GM12875 (cell line): ENCODE measurements at regions not wholly inside any gene's neighbourhood (a gene's known extent, or its start where the extent isn't known, plus 50 kb on each side); places are given as distances from the start of the nearest gene placed in this dataset.

Source experiments
- H3K4me3 ChIP-seq: one replicate; pipeline ENCODE4 v1.5.1; 2011; ENCODE audit warnings: low read depth, low read length, control low read depth
- CTCF ChIP-seq: IDR thresholded peaks from 2 replicates; pipeline ENCODE4 v1.5.1; 2011; ENCODE audit warnings: low read depth, mild to moderate bottlenecking, control low read depth, inconsistent platforms, low read length, moderate library complexity, borderline replicate concordance; ENCODE audit not compliant: insufficient read depth

GRCh38 chr16:6057821-6058220 lies 960.2 kb upstream of the EEF2KMT start:
- no peak overlapping the region for H3K4me3 ChIP-seq

GRCh38 chr16:6048017-6048416 lies 950.4 kb upstream of the EEF2KMT start:
- no peak overlapping the region for H3K4me3 ChIP-seq
- TF ChIP-seq CTCF, result no peak

More at GRCh38 chr16:6057821-6058220, 960.2 kb upstream of the EEF2KMT start:
- no peak for TF ChIP-seq CTCF

GRCh38 chr16:6047325-6047724 lies 949.7 kb upstream of the EEF2KMT start:
- no peak for TF ChIP-seq CTCF
- H3K4me3 ChIP-seq, result no peak overlapping the region

- TF ChIP-seq CTCF, result no peak
- H3K4me3 ChIP-seq, result no peak overlapping the region
These were observed 941.5 kb upstream of the EEF2KMT start for GRCh38 chr16:6038941-6039645.

GRCh38 chr16:6035161-6035560 lies 937.6 kb upstream of the EEF2KMT start:
- no peak overlapping the region for H3K4me3 ChIP-seq
- TF ChIP-seq CTCF, result no peak

- no peak for TF ChIP-seq CTCF
- no peak overlapping the region for H3K4me3 ChIP-seq
These were observed 936.9 kb upstream of the EEF2KMT start for GRCh38 chr16:6034511-6034910.

- H3K4me3 ChIP-seq, result no peak overlapping the region
- no peak for TF ChIP-seq CTCF
These were observed 934.8 kb upstream of the EEF2KMT start for GRCh38 chr16:6032438-6032837.
